OCI-LY3 (cell line): ENCODE measurements at regions not wholly inside any gene's neighbourhood (a gene's known extent, or its start where the extent isn't known, plus 50 kb on each side); places are given as distances from the start of the nearest gene placed in this dataset.

Experiments used
- H2AFZ ChIP-seq: fragments of 200-600, 300-600 bp; shearing (Covaris generic); 2 replicates; pipeline ENCODE4 v1.6.0; 2014; ENCODE audit warnings: antibody characterized with exemption, low read depth, low read length
- H3K27ac ChIP-seq: fragments of 200-600, 300-600 bp; sonication (generic); 2 replicates; pipeline ENCODE4 v1.5.1; 2014; ENCODE audit warnings: mild to moderate bottlenecking, low read length, moderate library complexity, mixed read lengths
- H3K27me3 ChIP-seq: fragments of 200-600, 300-600 bp; sonication (generic); 2 replicates; pipeline ENCODE4 v1.6.1; 2014; ENCODE audit warnings: low read depth, low read length, mixed read lengths
- H3K36me3 ChIP-seq: fragments of 200-600, 300-600 bp; sonication (generic); replicated peaks from 2 replicates; pipeline ENCODE3; 2014; ENCODE audit warnings: low read depth, low read length, mixed read lengths
- H3K4me1 ChIP-seq: fragments of 300-600, 200-600 bp; sonication (generic); 2 replicates; pipeline ENCODE4 v1.6.1; 2014; ENCODE audit warnings: low read length, mixed read lengths
- H3K4me2 ChIP-seq: fragments of 200-600, 300-600 bp; sonication (generic); 2 replicates; pipeline ENCODE4 v1.6.1; 2014; ENCODE audit warnings: low read length, mixed read lengths
- H3K4me3 ChIP-seq: fragments of 300-600, 200-600 bp; sonication (generic); 2 replicates; pipeline ENCODE4 v1.5.1; 2014; ENCODE audit warnings: antibody characterized with exemption, mild to moderate bottlenecking, low read length, moderate library complexity
- H3K79me2 ChIP-seq: fragments of 300-600, 200-600 bp; shearing (Covaris generic); 2 replicates; pipeline ENCODE4 v1.6.1; 2014; ENCODE audit warnings: mild to moderate bottlenecking, low read length, mixed read lengths
- H3K9ac ChIP-seq: fragments of 300-600, 200-600 bp; shearing (Covaris generic); 2 replicates; pipeline ENCODE4 v1.6.0; 2014; ENCODE audit warnings: mild to moderate bottlenecking, low read length, moderate library complexity
- H3K9me3 ChIP-seq: fragments of 200-600, 300-600 bp; shearing (Covaris generic); 2 replicates; pipeline ENCODE4 v1.6.1; 2014; ENCODE audit warnings: low read length, mixed read lengths; ENCODE audit not compliant: insufficient read depth
- H4K20me1 ChIP-seq: fragments of 200-600, 300-600 bp; sonication (generic); 2 replicates; pipeline ENCODE4 v1.6.1; 2016; ENCODE audit warnings: low read length, mixed read lengths; ENCODE audit not compliant: insufficient read depth
- CTCF ChIP-seq: fragments of 200-600, 300-600 bp; sonication (generic); IDR thresholded peaks from 2 replicates; pipeline ENCODE4 v1.5.1; 2014; ENCODE audit warnings: antibody characterized with exemption, low read length, low read depth
- EZH2phosphoT487 ChIP-seq: fragments of 200-600 bp; shearing (Covaris generic); IDR thresholded peaks from 2 replicates; pipeline ENCODE4 v1.6.1; 2018; ENCODE audit warnings: antibody characterized with exemption, mixed run types, low read depth

GRCh38 chr12:43221216-43221615, 330.8 kb downstream of the ADAMTS20 start:
- Histone ChIP-seq H3K79me2 (no peaks in the 10 kb centered on the region), H4K20me1 (no peaks in the 10 kb centered on the region), H3K9me3 (no peaks in the 10 kb centered on the region), H3K27ac (no peak overlapping the region), H3K4me3 (no peak overlapping the region), H3K4me1 (peaks cover 3% of the 10 kb centered on the region), H3K27me3 (no peaks in the 10 kb centered on the region), H3K36me3 (no peaks in the 10 kb centered on the region), H2AFZ (no peak overlapping the region), H3K9ac (no peak overlapping the region), H3K4me2 (no peak overlapping the region)
- TF ChIP-seq CTCF (no peak), EZH2phosphoT487 (no peak)

DNA sequence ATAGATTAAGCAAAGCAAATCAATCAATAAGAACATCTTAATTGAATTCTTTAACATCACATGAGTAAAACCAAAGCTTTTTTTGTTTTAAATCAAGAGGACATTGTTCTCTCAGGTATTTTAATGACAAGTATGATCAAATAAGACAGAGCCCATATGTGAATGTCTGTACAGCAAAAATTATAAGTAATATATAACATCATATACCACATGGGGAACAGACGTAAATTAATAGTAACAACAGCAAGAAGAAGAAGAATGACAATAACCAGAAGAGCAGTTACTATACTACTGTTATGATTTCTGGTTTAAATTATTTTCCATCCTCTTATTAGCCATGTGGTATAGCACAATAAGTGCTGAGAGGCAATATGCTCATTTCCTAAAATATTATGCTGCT, 335.5 kb downstream of the ADAMTS20 start:
- Histone ChIP-seq H3K36me3 (no peaks in the 10 kb centered on the region), H3K4me1 (peaks cover 9% of the 10 kb centered on the region), H3K4me3 (no peak overlapping the region), H3K9ac (no peak overlapping the region), H3K9me3 (no peaks in the 10 kb centered on the region), H3K27ac (no peak overlapping the region), H3K27me3 (no peaks in the 10 kb centered on the region), H4K20me1 (no peaks in the 10 kb centered on the region), H2AFZ (no peak overlapping the region), H3K4me2 (no peak overlapping the region), H3K79me2 (no peaks in the 10 kb centered on the region)
- no peak for TF ChIP-seq EZH2phosphoT487
- TF ChIP-seq CTCF: no peak

DNA sequence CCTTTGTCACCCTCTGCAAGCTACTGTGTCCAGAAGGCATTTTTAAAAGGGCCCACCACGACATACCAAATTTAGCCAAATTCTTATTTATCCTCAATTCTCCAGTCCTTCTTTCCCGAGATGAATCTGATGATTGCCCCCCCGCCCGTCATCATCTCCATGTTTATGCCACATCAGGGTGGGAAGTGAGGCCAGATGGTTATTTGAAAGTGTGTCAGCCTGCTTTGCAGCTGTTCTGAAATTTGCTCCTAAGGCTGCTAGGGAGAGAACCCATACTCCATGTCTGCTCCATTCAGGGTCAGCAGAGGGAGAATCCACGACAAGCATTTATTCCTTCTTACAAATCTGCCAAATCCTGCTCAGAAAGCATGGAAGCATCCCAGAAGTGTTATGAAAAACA, 337.8 kb downstream of the ADAMTS20 start:
- Histone ChIP-seq H3K4me2 (no peak overlapping the region), H3K9me3 (no peaks in the 10 kb centered on the region), H4K20me1 (no peaks in the 10 kb centered on the region), H3K27ac (no peak overlapping the region), H3K9ac (no peak overlapping the region), H3K79me2 (no peaks in the 10 kb centered on the region), H3K4me3 (no peak overlapping the region), H3K27me3 (no peaks in the 10 kb centered on the region), H3K4me1 (peaks cover 27% of the 10 kb centered on the region), H3K36me3 (no peaks in the 10 kb centered on the region), H2AFZ (no peak overlapping the region)
- no peak for TF ChIP-seq EZH2phosphoT487
- TF ChIP-seq CTCF: no peak

DNA sequence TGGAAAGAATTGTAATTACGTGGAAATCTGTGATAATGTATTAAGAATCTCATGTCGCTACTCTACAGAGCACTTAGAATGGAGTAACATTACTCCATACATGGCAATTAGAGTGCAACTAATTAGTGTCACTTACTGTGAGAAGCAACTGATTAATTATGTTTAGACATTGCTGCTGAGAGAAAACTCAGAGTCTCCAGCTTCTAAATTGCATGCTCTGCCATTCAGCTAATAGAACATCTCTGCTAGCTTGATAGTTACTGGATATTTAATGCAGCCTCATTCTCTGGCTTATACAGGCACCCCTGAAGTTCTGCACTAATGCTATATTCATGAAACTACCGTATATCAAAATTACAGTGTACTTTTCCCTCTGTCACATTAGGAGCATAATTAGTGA, 338.4 kb downstream of the ADAMTS20 start:
- H3K27me3 ChIP-seq: no peaks in the 10 kb centered on the region
- H3K4me3 ChIP-seq: no peak overlapping the region
- H3K4me1 ChIP-seq: peaks cover 27% of the 10 kb centered on the region
- H4K20me1 ChIP-seq: no peaks in the 10 kb centered on the region
- no peaks in the 10 kb centered on the region for H3K9me3 ChIP-seq
- no peaks in the 10 kb centered on the region for H3K36me3 ChIP-seq
- H3K9ac ChIP-seq: no peak overlapping the region
- no peak overlapping the region for H3K4me2 ChIP-seq
- TF ChIP-seq EZH2phosphoT487 (no peak), CTCF (no peak)
- H2AFZ ChIP-seq: no peak overlapping the region
- H3K79me2 ChIP-seq: no peaks in the 10 kb centered on the region
- no peak overlapping the region for H3K27ac ChIP-seq
